ENCODE measurements at regions not wholly inside any gene's neighbourhood (a gene's known extent, or its start where the extent isn't known, plus 50 kb on each side); places are given as distances from the start of the nearest gene placed in this dataset.

DNA sequence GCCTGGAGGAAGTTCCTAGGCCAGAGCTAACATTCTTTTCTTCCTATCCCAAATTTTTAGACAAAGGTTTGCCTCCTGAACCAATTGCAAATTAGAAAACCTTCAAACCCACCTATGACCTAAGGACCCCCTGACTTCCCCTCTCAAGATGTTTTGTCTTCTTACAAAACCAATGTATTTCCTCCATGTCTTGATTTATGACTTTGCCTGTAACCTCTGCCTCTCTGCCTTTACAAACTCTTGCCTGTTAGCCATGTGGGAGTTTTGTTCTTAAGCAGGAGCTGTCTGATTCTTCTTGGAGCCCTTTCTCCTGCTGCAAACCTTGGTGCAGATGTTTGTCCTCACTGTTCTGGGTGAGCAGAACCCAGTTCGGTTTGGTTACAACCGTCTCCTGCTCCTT is 222.3 kb upstream of the BOD1L1 start:
- H3K4me1 Mint-ChIP-seq (ENCODE audit: unreplicated experiment), result no peaks in the 10 kb centered on the region
- no peak for DNase-seq (ENCODE audit: extremely low spot score, unreplicated experiment)
- no peaks in the 10 kb centered on the region for H3K36me3 Mint-ChIP-seq (ENCODE audit: unreplicated experiment)
- H3K9me3 Mint-ChIP-seq (ENCODE audit: unreplicated experiment), result no peaks in the 10 kb centered on the region
- no peak overlapping the region for H3K4me3 Mint-ChIP-seq (ENCODE audit: unreplicated experiment)
- TF ChIP-seq, protein P1, sequence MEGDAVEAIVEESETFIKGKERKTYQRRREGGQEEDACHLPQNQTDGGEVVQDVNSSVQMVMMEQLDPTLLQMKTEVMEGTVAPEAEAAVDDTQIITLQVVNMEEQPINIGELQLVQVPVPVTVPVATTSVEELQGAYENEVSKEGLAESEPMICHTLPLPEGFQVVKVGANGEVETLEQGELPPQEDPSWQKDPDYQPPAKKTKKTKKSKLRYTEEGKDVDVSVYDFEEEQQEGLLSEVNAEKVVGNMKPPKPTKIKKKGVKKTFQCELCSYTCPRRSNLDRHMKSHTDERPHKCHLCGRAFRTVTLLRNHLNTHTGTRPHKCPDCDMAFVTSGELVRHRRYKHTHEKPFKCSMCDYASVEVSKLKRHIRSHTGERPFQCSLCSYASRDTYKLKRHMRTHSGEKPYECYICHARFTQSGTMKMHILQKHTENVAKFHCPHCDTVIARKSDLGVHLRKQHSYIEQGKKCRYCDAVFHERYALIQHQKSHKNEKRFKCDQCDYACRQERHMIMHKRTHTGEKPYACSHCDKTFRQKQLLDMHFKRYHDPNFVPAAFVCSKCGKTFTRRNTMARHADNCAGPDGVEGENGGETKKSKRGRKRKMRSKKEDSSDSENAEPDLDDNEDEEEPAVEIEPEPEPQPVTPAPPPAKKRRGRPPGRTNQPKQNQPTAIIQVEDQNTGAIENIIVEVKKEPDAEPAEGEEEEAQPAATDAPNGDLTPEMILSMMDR (IDR thresholded peaks at IDR 0.05), result no peak
- no peak overlapping the region for H3K27ac Mint-ChIP-seq (ENCODE audit: unreplicated experiment)
- H3K27me3 Mint-ChIP-seq (ENCODE audit: unreplicated experiment), result no peaks in the 10 kb centered on the region

GRCh38 chr4:13851085-13851940 is 223.8 kb upstream of the BOD1L1 start:
- peaks cover 1% of the 10 kb centered on the region for H3K36me3 Mint-ChIP-seq (ENCODE audit: unreplicated experiment)
- TF ChIP-seq, protein P1 (IDR thresholded peaks at IDR 0.05), result no peak
- DNase-seq (ENCODE audit: extremely low spot score, unreplicated experiment), result no peak
- H3K27me3 Mint-ChIP-seq (ENCODE audit: unreplicated experiment), result no peaks in the 10 kb centered on the region
- no peak overlapping the region for H3K4me3 Mint-ChIP-seq (ENCODE audit: unreplicated experiment)
- no peaks in the 10 kb centered on the region for H3K9me3 Mint-ChIP-seq (ENCODE audit: unreplicated experiment)
- H3K27ac Mint-ChIP-seq (ENCODE audit: unreplicated experiment), result no peak overlapping the region
- H3K4me1 Mint-ChIP-seq (ENCODE audit: unreplicated experiment), result no peaks in the 10 kb centered on the region

GRCh38 chr4:13852411-13852810 is 224.9 kb upstream of the BOD1L1 start:
- H3K27ac Mint-ChIP-seq (ENCODE audit: unreplicated experiment), result no peak overlapping the region
- no peak overlapping the region for H3K4me3 Mint-ChIP-seq (ENCODE audit: unreplicated experiment)
- H3K36me3 Mint-ChIP-seq (ENCODE audit: unreplicated experiment), result peaks cover 1% of the 10 kb centered on the region
- no peaks in the 10 kb centered on the region for H3K27me3 Mint-ChIP-seq (ENCODE audit: unreplicated experiment)
- H3K9me3 Mint-ChIP-seq (ENCODE audit: unreplicated experiment), result no peaks in the 10 kb centered on the region
- no peak for DNase-seq (ENCODE audit: extremely low spot score, unreplicated experiment)
- TF ChIP-seq, protein P1 (IDR thresholded peaks at IDR 0.05), result no peak
- no peaks in the 10 kb centered on the region for H3K4me1 Mint-ChIP-seq (ENCODE audit: unreplicated experiment)

GRCh38 chr4:13856387-13856786 is 228.9 kb upstream of the BOD1L1 start:
- Mint-ChIP-seq H3K36me3 (ENCODE audit: unreplicated experiment) (peaks cover 1% of the 10 kb centered on the region), H3K27me3 (ENCODE audit: unreplicated experiment) (no peaks in the 10 kb centered on the region), H3K9me3 (ENCODE audit: unreplicated experiment) (no peaks in the 10 kb centered on the region), H3K27ac (ENCODE audit: unreplicated experiment) (no peak overlapping the region), H3K4me3 (ENCODE audit: unreplicated experiment) (no peak overlapping the region), H3K4me1 (ENCODE audit: unreplicated experiment) (peaks cover 11% of the 10 kb centered on the region)
- TF ChIP-seq, protein P1 (IDR thresholded peaks at IDR 0.05), result no peak
- no peak for DNase-seq (ENCODE audit: extremely low spot score, unreplicated experiment)

GRCh38 chr4:13857397-13857796 is 229.9 kb upstream of the BOD1L1 start:
- peaks cover 1% of the 10 kb centered on the region for H3K36me3 Mint-ChIP-seq (ENCODE audit: unreplicated experiment)
- peaks cover 4% of the 10 kb centered on the region for H3K9me3 Mint-ChIP-seq (ENCODE audit: unreplicated experiment)
- no peak overlapping the region for H3K4me3 Mint-ChIP-seq (ENCODE audit: unreplicated experiment)
- no peak for DNase-seq (ENCODE audit: extremely low spot score, unreplicated experiment)
- H3K27me3 Mint-ChIP-seq (ENCODE audit: unreplicated experiment), result no peaks in the 10 kb centered on the region
- TF ChIP-seq, protein P1 (IDR thresholded peaks at IDR 0.05), result no peak
- H3K27ac Mint-ChIP-seq (ENCODE audit: unreplicated experiment), result no peak overlapping the region
- H3K4me1 Mint-ChIP-seq (ENCODE audit: unreplicated experiment), result peaks cover 11% of the 10 kb centered on the region
